HG02840 (cell line): ENCODE measurements at regions not wholly inside any gene's neighbourhood (a gene's known extent, or its start where the extent isn't known, plus 50 kb on each side); places are given as distances from the start of the nearest gene placed in this dataset.
A peak's percentile ranks its signal among the peaks of the same experiment; 100 is the strongest.

Source experiments
- ATAC-seq: cut with Tn5 transposase; IDR thresholded peaks from one replicate; pipeline ENCODE4 v1.9.1; 2021; ENCODE audit warnings: mild to moderate bottlenecking, moderate library complexity, moderate number of reproducible peaks; ENCODE audit not compliant: unreplicated experiment, low FRiP score

- no peak for ATAC-seq
Observed at GRCh38 chrX:110430293-110431076, 71.8 kb downstream of the RTL9 start.

- ATAC-seq, result no peak
Observed at GRCh38 chrX:110432091-110432905, 73.7 kb downstream of the RTL9 start.

GRCh38 chrX:110432906-110433215 is 74.2 kb downstream of the RTL9 start:
- ATAC-seq, result no peak

GRCh38 chrX:110435196-110435595 is 76.5 kb downstream of the RTL9 start:
- ATAC-seq, result no peak

- ATAC-seq, result no peak
Observed at GRCh38 chrX:110436523-110436922, 77.9 kb downstream of the RTL9 start.

- no peak for ATAC-seq
Observed at GRCh38 chrX:110437686-110438085, 79.0 kb downstream of the RTL9 start.

- ATAC-seq, result no peak
Observed at GRCh38 chrX:110440016-110440805, 81.6 kb downstream of the RTL9 start.

GRCh38 chrX:110442635-110443034 is 84.0 kb downstream of the RTL9 start:
- ATAC-seq, result no peak

- ATAC-seq, result no peak
Observed at GRCh38 chrX:110444996-110445395, 86.3 kb downstream of the RTL9 start.

GRCh38 chrX:110448459-110448858 is 89.8 kb downstream of the RTL9 start:
- no peak for ATAC-seq

GRCh38 chrX:110449312-110449711 is 90.7 kb downstream of the RTL9 start:
- no peak for ATAC-seq

GRCh38 chrX:110450050-110450449 is 91.4 kb downstream of the RTL9 start:
- peak; percentile 94 for ATAC-seq

GRCh38 chrX:110454336-110454735 is 95.7 kb downstream of the RTL9 start:
- ATAC-seq, result no peak

GRCh38 chrX:110462957-110463356 is 104.3 kb downstream of the RTL9 start:
- ATAC-seq, result no peak

- no peak for ATAC-seq
Observed at GRCh38 chrX:110466790-110467189, 108.1 kb downstream of the RTL9 start.

GRCh38 chrX:110472265-110472664 is 113.6 kb downstream of the RTL9 start:
- ATAC-seq, result no peak

GRCh38 chrX:110477593-110478228 is 119.1 kb downstream of the RTL9 start:
- ATAC-seq, result no peak

GRCh38 chrX:110491846-110492620 is 133.4 kb downstream of the RTL9 start:
- no peak for ATAC-seq

- ATAC-seq, result no peak
Observed at GRCh38 chrX:110504947-110505346, 146.3 kb downstream of the RTL9 start.
